ENCODE measurements at regions not wholly inside any gene's neighbourhood (a gene's known extent, or its start where the extent isn't known, plus 50 kb on each side); places are given as distances from the start of the nearest gene placed in this dataset.

GRCh38 chr21:36591326-36591970, 107.5 kb upstream of the SIM2 start:
- no peaks in the 10 kb centered on the region for H3K9me3 ChIP-seq (ENCODE audit: severe bottlenecking)
- H3K36me3 ChIP-seq (ENCODE audit: low read depth), result no peaks in the 10 kb centered on the region
- no peak overlapping the region for H3K27ac ChIP-seq (ENCODE audit: poor library complexity, severe bottlenecking)
- no peak for ATAC-seq (ENCODE audit: low read depth)
- H3K4me3 ChIP-seq (ENCODE audit: severe bottlenecking), result no peak overlapping the region
- H3K27me3 ChIP-seq (ENCODE audit: insufficient read depth, poor library complexity, severe bottlenecking), result no peaks in the 10 kb centered on the region
- peaks cover 8% of the 10 kb centered on the region for H3K4me1 ChIP-seq (ENCODE audit: insufficient read depth, poor library complexity, severe bottlenecking)
- TF ChIP-seq CTCF (IDR thresholded peaks at IDR 0.05; ENCODE audit: poor library complexity, severe bottlenecking), result no peak
- no peak for DNase-seq (ENCODE audit: low spot score)

GRCh38 chr21:36596174-36596573, 102.7 kb upstream of the SIM2 start:
- no peak for TF ChIP-seq CTCF (IDR thresholded peaks at IDR 0.05; ENCODE audit: poor library complexity, severe bottlenecking)
- no peak for DNase-seq (ENCODE audit: low spot score)

GRCh38 chr21:36601362-36601761, 97.6 kb upstream of the SIM2 start:
- Histone ChIP-seq H3K4me3 (ENCODE audit: severe bottlenecking) (no peak overlapping the region), H3K9me3 (ENCODE audit: severe bottlenecking) (no peaks in the 10 kb centered on the region)

More at GRCh38 chr21:36596174-36596573, 102.7 kb upstream of the SIM2 start:
- H3K27ac ChIP-seq (ENCODE audit: poor library complexity, severe bottlenecking), result no peak overlapping the region
- H3K9me3 ChIP-seq (ENCODE audit: severe bottlenecking), result no peaks in the 10 kb centered on the region
- H3K27me3 ChIP-seq (ENCODE audit: insufficient read depth, poor library complexity, severe bottlenecking), result no peaks in the 10 kb centered on the region
- no peak for ATAC-seq (ENCODE audit: low read depth)
- H3K36me3 ChIP-seq (ENCODE audit: low read depth), result no peaks in the 10 kb centered on the region
- no peaks in the 10 kb centered on the region for H3K4me1 ChIP-seq (ENCODE audit: insufficient read depth, poor library complexity, severe bottlenecking)
- H3K4me3 ChIP-seq (ENCODE audit: severe bottlenecking), result no peak overlapping the region

GRCh38 chr21:36602735-36603134, 96.2 kb upstream of the SIM2 start:
- H3K27ac ChIP-seq (ENCODE audit: poor library complexity, severe bottlenecking), result no peak overlapping the region
- no peaks in the 10 kb centered on the region for H3K4me1 ChIP-seq (ENCODE audit: insufficient read depth, poor library complexity, severe bottlenecking)
- no peaks in the 10 kb centered on the region for H3K27me3 ChIP-seq (ENCODE audit: insufficient read depth, poor library complexity, severe bottlenecking)
- no peak for TF ChIP-seq CTCF (IDR thresholded peaks at IDR 0.05; ENCODE audit: poor library complexity, severe bottlenecking)
- no peak for DNase-seq (ENCODE audit: low spot score)
- no peak overlapping the region for H3K4me3 ChIP-seq (ENCODE audit: severe bottlenecking)
- H3K9me3 ChIP-seq (ENCODE audit: severe bottlenecking), result no peaks in the 10 kb centered on the region
- no peak for ATAC-seq (ENCODE audit: low read depth)
- H3K36me3 ChIP-seq (ENCODE audit: low read depth), result no peaks in the 10 kb centered on the region

More at GRCh38 chr21:36601362-36601761, 97.6 kb upstream of the SIM2 start:
- DNase-seq (ENCODE audit: low spot score), result no peak
- no peaks in the 10 kb centered on the region for H3K27me3 ChIP-seq (ENCODE audit: insufficient read depth, poor library complexity, severe bottlenecking)
- H3K4me1 ChIP-seq (ENCODE audit: insufficient read depth, poor library complexity, severe bottlenecking), result no peaks in the 10 kb centered on the region
- no peak for TF ChIP-seq CTCF (IDR thresholded peaks at IDR 0.05; ENCODE audit: poor library complexity, severe bottlenecking)
- H3K36me3 ChIP-seq (ENCODE audit: low read depth), result no peaks in the 10 kb centered on the region
- H3K27ac ChIP-seq (ENCODE audit: poor library complexity, severe bottlenecking), result no peak overlapping the region
- no peak for ATAC-seq (ENCODE audit: low read depth)

GRCh38 chr21:36603221-36603620, 95.7 kb upstream of the SIM2 start:
- no peak for TF ChIP-seq CTCF (IDR thresholded peaks at IDR 0.05; ENCODE audit: poor library complexity, severe bottlenecking)
- DNase-seq (ENCODE audit: low spot score) (no peak), ATAC-seq (ENCODE audit: low read depth) (no peak)
- no peak overlapping the region for H3K27ac ChIP-seq (ENCODE audit: poor library complexity, severe bottlenecking)
- H3K36me3 ChIP-seq (ENCODE audit: low read depth), result no peaks in the 10 kb centered on the region
- H3K4me3 ChIP-seq (ENCODE audit: severe bottlenecking), result no peak overlapping the region
- no peaks in the 10 kb centered on the region for H3K27me3 ChIP-seq (ENCODE audit: insufficient read depth, poor library complexity, severe bottlenecking)
- no peaks in the 10 kb centered on the region for H3K4me1 ChIP-seq (ENCODE audit: insufficient read depth, poor library complexity, severe bottlenecking)
- no peaks in the 10 kb centered on the region for H3K9me3 ChIP-seq (ENCODE audit: severe bottlenecking)
